Calu3 (cell line): ENCODE measurements at regions not wholly inside any gene's neighbourhood (a gene's known extent, or its start where the extent isn't known, plus 50 kb on each side); places are given as distances from the start of the nearest gene placed in this dataset.

Experiments
- BruUV-seq: library from RNA; stranded (reverse); fragments of 400-500 nt; replicated peaks from 2 replicates; lab custom pipeline; 2021; lab: Mats Ljungman, UMichigan
- CTCF ChIA-PET: fragments of 300-600 bp; sonication (Branson Sonifier 250); formaldehyde crosslinking; loops from one replicate; lab custom pipeline; 2022; ENCODE audit warnings: antibody characterized with exemption; lab: Charles Lee
- DNase-seq: peaks from one replicate; pipeline ENCODE4 v3.0.0; 2022
- H3K27ac Mint-ChIP-seq: one replicate; pipeline ENCODE4 v1.8.0; 2022; ENCODE audit warnings: mixed read lengths; ENCODE audit not compliant: unreplicated experiment
- H3K27me3 Mint-ChIP-seq: one replicate; pipeline ENCODE4 v1.8.0; 2022; ENCODE audit warnings: mixed read lengths; ENCODE audit not compliant: unreplicated experiment
- H3K36me3 Mint-ChIP-seq: one replicate; pipeline ENCODE4 v1.8.0; 2022; ENCODE audit warnings: mild to moderate bottlenecking, moderate library complexity, mixed read lengths; ENCODE audit not compliant: insufficient read depth, unreplicated experiment
- H3K4me1 Mint-ChIP-seq: one replicate; pipeline ENCODE4 v1.8.0; 2022; ENCODE audit warnings: mild to moderate bottlenecking, low read depth, mixed read lengths; ENCODE audit not compliant: unreplicated experiment
- H3K4me3 Mint-ChIP-seq: one replicate; pipeline ENCODE4 v1.8.0; 2022; ENCODE audit warnings: mild to moderate bottlenecking, low read depth, moderate library complexity, mixed read lengths; ENCODE audit not compliant: unreplicated experiment
- H3K9me3 Mint-ChIP-seq: one replicate; pipeline ENCODE4 v1.8.0; 2022; ENCODE audit warnings: low read depth, mixed read lengths; ENCODE audit not compliant: unreplicated experiment
- intact Hi-C: fragments of 100-400 bp; cut with micrococcal nuclease; formaldehyde crosslinking; loops from one replicate; pipeline ENCODE4 v1.10.0; 2022; ENCODE audit not compliant: unreplicated experiment
- TF ChIP-seq, protein P1 (sequence below): fragments of 200-600 bp; IDR thresholded peaks from one replicate; pipeline ENCODE4 v1.8.0; 2022; ENCODE audit warnings: antibody characterized with exemption; ENCODE audit not compliant: unreplicated experiment

DNA sequence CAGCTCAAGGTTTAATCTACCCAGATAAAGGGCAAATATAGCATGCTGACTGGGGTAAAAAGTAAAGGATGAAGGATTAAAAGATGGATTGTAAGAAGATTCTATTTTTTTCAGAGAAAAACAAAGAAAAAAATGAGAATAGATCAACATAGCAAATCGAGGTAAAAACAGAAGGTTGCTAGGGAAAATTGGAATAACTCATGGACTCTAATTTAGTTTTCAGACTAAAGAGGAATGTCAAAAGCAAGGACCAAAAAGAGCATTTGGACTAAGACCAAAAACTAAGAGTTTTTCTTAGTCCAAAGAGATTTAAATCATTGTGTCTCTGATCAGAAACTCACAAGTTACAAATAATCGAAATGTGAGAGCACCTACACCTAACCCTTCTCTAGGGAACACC lies 250.7 kb upstream of the PTPRD start:
- Mint-ChIP-seq H3K27me3 (no peaks in the 10 kb centered on the region), H3K9me3 (peaks cover 3% of the 10 kb centered on the region), H3K36me3 (no peaks in the 10 kb centered on the region), H3K4me3 (no peak overlapping the region), H3K4me1 (no peaks in the 10 kb centered on the region), H3K27ac (no peak overlapping the region)
- TF ChIP-seq, protein P1, sequence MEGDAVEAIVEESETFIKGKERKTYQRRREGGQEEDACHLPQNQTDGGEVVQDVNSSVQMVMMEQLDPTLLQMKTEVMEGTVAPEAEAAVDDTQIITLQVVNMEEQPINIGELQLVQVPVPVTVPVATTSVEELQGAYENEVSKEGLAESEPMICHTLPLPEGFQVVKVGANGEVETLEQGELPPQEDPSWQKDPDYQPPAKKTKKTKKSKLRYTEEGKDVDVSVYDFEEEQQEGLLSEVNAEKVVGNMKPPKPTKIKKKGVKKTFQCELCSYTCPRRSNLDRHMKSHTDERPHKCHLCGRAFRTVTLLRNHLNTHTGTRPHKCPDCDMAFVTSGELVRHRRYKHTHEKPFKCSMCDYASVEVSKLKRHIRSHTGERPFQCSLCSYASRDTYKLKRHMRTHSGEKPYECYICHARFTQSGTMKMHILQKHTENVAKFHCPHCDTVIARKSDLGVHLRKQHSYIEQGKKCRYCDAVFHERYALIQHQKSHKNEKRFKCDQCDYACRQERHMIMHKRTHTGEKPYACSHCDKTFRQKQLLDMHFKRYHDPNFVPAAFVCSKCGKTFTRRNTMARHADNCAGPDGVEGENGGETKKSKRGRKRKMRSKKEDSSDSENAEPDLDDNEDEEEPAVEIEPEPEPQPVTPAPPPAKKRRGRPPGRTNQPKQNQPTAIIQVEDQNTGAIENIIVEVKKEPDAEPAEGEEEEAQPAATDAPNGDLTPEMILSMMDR: no peak
- DNase-seq: no peak
- BruUV-seq: no TSS peak
- intact Hi-C loops: no loop called here
- CTCF ChIA-PET: no interaction called here

DNA sequence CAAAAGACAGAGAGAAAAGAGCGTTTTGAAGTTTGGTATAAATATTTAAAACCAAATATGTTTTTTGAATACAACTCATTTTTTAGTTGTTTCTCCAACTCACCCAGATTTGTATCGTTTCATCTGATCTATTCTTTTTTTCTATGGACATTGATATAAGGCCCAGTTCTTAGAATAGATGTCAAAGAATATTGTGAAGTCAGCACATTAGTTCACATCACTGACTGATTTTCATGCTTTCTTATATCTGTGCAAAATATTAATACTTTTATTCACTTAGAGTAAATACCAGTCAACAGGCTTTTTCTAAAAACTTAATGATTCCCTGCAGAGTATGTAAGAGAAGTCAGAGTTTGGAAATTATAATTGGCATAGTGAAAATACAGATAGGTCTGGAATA lies 254.4 kb upstream of the PTPRD start:
- intact Hi-C loops: no loop called here
- H3K4me1 Mint-ChIP-seq: no peaks in the 10 kb centered on the region
- no peaks in the 10 kb centered on the region for H3K27me3 Mint-ChIP-seq
- H3K9me3 Mint-ChIP-seq: peaks cover 5% of the 10 kb centered on the region
- no peak overlapping the region for H3K27ac Mint-ChIP-seq
- TF ChIP-seq, protein P1: no peak
- no peak for DNase-seq
- CTCF ChIA-PET: no interaction called here
- no peak overlapping the region for H3K4me3 Mint-ChIP-seq
- no TSS peak for BruUV-seq
- no peaks in the 10 kb centered on the region for H3K36me3 Mint-ChIP-seq

DNA sequence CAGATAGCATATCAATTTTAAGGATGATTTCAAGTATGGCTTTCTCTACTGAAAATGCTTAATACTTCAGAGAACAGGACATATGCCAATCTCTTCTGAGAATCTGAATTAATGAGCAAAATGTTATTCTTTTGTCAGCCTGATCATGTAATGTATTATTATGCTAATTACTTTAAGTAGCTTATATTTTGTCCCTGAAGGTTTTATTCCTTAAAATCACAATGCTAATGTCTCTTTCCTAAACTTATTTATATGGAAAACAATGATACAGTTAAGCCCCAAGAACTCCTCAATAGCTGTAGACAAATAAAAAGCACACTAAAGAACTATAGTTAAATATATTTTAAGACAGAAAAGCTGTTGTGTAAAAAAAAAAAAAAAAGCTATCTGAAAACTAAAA lies 256.9 kb upstream of the PTPRD start:
- TF ChIP-seq, protein P1: no peak
- Mint-ChIP-seq H3K4me3 (no peak overlapping the region), H3K36me3 (no peaks in the 10 kb centered on the region), H3K27me3 (no peaks in the 10 kb centered on the region), H3K9me3 (peaks cover 5% of the 10 kb centered on the region), H3K4me1 (no peaks in the 10 kb centered on the region), H3K27ac (no peak overlapping the region)
- DNase-seq: no peak
- intact Hi-C loops: no loop called here
- no TSS peak for BruUV-seq
- CTCF ChIA-PET: no interaction called here

DNA sequence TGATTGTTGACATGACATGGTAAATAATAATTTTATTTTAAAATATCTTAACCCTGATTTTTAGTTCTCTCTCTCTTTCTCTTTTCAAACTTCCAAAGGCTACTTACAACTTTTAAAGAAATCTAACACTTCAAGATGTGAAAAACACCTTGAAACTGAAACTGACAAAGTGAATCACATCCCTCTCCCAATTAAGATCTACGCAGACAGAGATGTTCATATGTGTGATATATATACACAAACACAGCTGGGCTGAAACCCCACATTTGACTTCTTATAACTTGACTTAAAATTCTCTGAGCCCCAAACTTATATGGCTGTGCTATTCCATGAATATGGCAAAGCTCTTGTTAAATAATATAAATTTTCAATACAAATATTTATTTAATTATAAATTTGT lies 261.2 kb upstream of the PTPRD start:
- Mint-ChIP-seq H3K36me3 (no peaks in the 10 kb centered on the region), H3K4me3 (no peak overlapping the region), H3K9me3 (no peaks in the 10 kb centered on the region), H3K27ac (no peak overlapping the region), H3K27me3 (no peaks in the 10 kb centered on the region), H3K4me1 (no peaks in the 10 kb centered on the region)
- CTCF ChIA-PET: interaction anchor here (0.7 kb wide), 1 partner anchor 11 kb away, joined by 4 read pairs; no protein-coding TSS in a partner anchor
- intact Hi-C loops: no loop called here
- DNase-seq: no peak
- TF ChIP-seq, protein P1: no peak
- BruUV-seq: no TSS peak
